ENCODE measurements at regions not wholly inside any gene's neighbourhood (a gene's known extent, or its start where the extent isn't known, plus 50 kb on each side); places are given as distances from the start of the nearest gene placed in this dataset.

DNA sequence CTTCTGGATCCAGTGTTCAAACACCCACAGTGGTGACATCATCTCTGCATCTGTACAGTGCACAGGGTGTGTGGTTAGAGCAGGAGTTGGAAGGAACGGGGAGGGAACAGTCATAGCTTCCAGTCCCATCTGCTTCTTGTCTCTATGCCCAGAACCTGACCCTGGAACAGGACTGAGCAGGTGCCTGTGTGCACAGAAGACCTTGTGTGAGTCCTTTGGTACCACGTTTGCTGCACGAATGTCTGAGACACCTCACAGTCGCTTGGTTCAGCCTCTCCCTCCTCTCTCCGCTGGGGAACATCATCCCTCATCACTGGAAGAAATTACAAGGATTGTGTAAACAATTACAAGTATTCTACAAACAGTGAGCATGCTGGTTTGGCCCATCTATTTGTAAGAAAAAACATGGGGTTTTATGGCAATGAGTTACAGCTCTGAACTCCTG lies 243.0 kb upstream of the KLF6 start:
- TF ChIP-seq, protein P1, sequence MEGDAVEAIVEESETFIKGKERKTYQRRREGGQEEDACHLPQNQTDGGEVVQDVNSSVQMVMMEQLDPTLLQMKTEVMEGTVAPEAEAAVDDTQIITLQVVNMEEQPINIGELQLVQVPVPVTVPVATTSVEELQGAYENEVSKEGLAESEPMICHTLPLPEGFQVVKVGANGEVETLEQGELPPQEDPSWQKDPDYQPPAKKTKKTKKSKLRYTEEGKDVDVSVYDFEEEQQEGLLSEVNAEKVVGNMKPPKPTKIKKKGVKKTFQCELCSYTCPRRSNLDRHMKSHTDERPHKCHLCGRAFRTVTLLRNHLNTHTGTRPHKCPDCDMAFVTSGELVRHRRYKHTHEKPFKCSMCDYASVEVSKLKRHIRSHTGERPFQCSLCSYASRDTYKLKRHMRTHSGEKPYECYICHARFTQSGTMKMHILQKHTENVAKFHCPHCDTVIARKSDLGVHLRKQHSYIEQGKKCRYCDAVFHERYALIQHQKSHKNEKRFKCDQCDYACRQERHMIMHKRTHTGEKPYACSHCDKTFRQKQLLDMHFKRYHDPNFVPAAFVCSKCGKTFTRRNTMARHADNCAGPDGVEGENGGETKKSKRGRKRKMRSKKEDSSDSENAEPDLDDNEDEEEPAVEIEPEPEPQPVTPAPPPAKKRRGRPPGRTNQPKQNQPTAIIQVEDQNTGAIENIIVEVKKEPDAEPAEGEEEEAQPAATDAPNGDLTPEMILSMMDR (IDR thresholded peaks at IDR 0.05; ENCODE audit: insufficient read depth, low read length) = no peak
- no peak for TF ChIP-seq POLR2AphosphoS5 (IDR thresholded peaks at IDR 0.05; ENCODE audit: low read depth)
- no peak for TF ChIP-seq GABPA (IDR thresholded peaks at IDR 0.05; ENCODE audit: low read depth)
